Fibroblast of mammary gland (primary cell): ENCODE measurements at regions not wholly inside any gene's neighbourhood (a gene's known extent, or its start where the extent isn't known, plus 50 kb on each side); places are given as distances from the start of the nearest gene placed in this dataset.
"Not testable (repeated sequence)": the region's sequence is repeated elsewhere in the genome, so short reads cannot be mapped to it uniquely, and the experiment has no call there.

ENCODE experiments used
- DNase-seq: peaks from one replicate; pipeline ENCODE4 v3.0.0-alpha.2; 2010; ENCODE audit warnings: low read depth
- H3K4me3 ChIP-seq: 2 replicates; pipeline ENCODE4 v1.5.1; 2011; ENCODE audit warnings: low read depth, mild to moderate bottlenecking, low read length, moderate library complexity; ENCODE audit not compliant: control insufficient read depth
- CTCF ChIP-seq: conservative IDR thresholded peaks from 2 replicates; pipeline ENCODE4 v1.5.1; 2011; ENCODE audit warnings: low read depth, low read length, inconsistent platforms; ENCODE audit not compliant: control insufficient read depth, insufficient read depth

GRCh38 chr6:113707194-113707593 lies 150.0 kb upstream of the MARCKS start:
- no peak for TF ChIP-seq CTCF
- no peak overlapping the region for H3K4me3 ChIP-seq
- DNase-seq: no peak

- DNase-seq: no peak
- no peak for TF ChIP-seq CTCF
- H3K4me3 ChIP-seq: no peak overlapping the region
These were observed 147.1 kb upstream of the MARCKS start for GRCh38 chr6:113709936-113710509.

GRCh38 chr6:113713665-113714064 lies 143.5 kb upstream of the MARCKS start:
- TF ChIP-seq CTCF: no peak
- DNase-seq: no peak
- no peak overlapping the region for H3K4me3 ChIP-seq

GRCh38 chr6:113718588-113718987 lies 138.6 kb upstream of the MARCKS start:
- no peak for TF ChIP-seq CTCF
- DNase-seq: no peak

GRCh38 chr6:113719064-113719463 lies 138.1 kb upstream of the MARCKS start:
- no peak for TF ChIP-seq CTCF
- no peak overlapping the region for H3K4me3 ChIP-seq
- DNase-seq: peak; percentile 14

More at GRCh38 chr6:113718588-113718987, 138.6 kb upstream of the MARCKS start:
- no peak overlapping the region for H3K4me3 ChIP-seq

- peak; percentile 59 for DNase-seq
- no peak overlapping the region for H3K4me3 ChIP-seq
- TF ChIP-seq CTCF: no peak
These were observed 137.6 kb upstream of the MARCKS start for GRCh38 chr6:113719545-113719944.

- TF ChIP-seq CTCF: no peak
- no peak for DNase-seq
- no peak overlapping the region for H3K4me3 ChIP-seq
These were observed 134.0 kb upstream of the MARCKS start for GRCh38 chr6:113723182-113723581.

- H3K4me3 ChIP-seq, DNase-seq: not testable (repeated sequence)
These were observed 132.2 kb upstream of the MARCKS start for GRCh38 chr6:113724927-113725326.
